IMR-90 (cell line): ENCODE measurements at regions not wholly inside any gene's neighbourhood (a gene's known extent, or its start where the extent isn't known, plus 50 kb on each side); places are given as distances from the start of the nearest gene placed in this dataset.

Experiments used
- ATAC-seq: fragments of 200-7000 bp; cut with Tn5 transposase; 2 replicates; pipeline ENCODE4 v1.9.1; 2020; ENCODE audit warnings: low read depth, mild to moderate bottlenecking, moderate library complexity
- BruUV-seq: library from RNA; stranded (reverse); fragments of 400-500 nt; replicated peaks from 2 replicates; lab custom pipeline; 2021; lab: Mats Ljungman, UMichigan
- CTCF ChIA-PET: fragments of 300-600 bp; formaldehyde crosslinking; extraction: SDS; loops from one replicate; lab custom pipeline; 2021; ENCODE audit warnings: antibody characterized with exemption; lab: Yijun Ruan, JAX
- POLR2A ChIA-PET: fragments of 300-600 bp; sonication (Branson Sonifier 250); formaldehyde crosslinking; loops from one replicate; lab custom pipeline; 2022; ENCODE audit warnings: antibody characterized with exemption; ENCODE audit not compliant: unreplicated experiment; lab: Charles Lee
- DNase-seq: peaks from one replicate; pipeline ENCODE4 v3.0.0; 2013
- H2AFZ ChIP-seq: replicated peaks from 2 replicates; pipeline ENCODE3; 2013; ENCODE audit warnings: low read length, mild to moderate bottlenecking; ENCODE audit not compliant: poor library complexity
- H2AK5ac ChIP-seq: 2 replicates; pipeline ENCODE4 v1.6.1; 2013; ENCODE audit warnings: low read depth, low read length, inconsistent platforms
- H2AK9ac ChIP-seq: replicated peaks from 2 replicates; pipeline ENCODE3; 2013; ENCODE audit warnings: mild to moderate bottlenecking, low read depth, low read length, moderate library complexity; ENCODE audit not compliant: poor library complexity
- H2BK120ac ChIP-seq: 2 replicates; pipeline ENCODE4 v1.6.1; 2013; ENCODE audit warnings: low read depth, low read length, inconsistent platforms
- H2BK15ac ChIP-seq: 3 replicates; pipeline ENCODE4 v1.6.1; 2013; ENCODE audit warnings: low read depth, low read length, inconsistent platforms
- H2BK20ac ChIP-seq: 2 replicates; pipeline ENCODE4 v1.6.1; 2013; ENCODE audit warnings: low read depth, mild to moderate bottlenecking, inconsistent platforms, low read length, moderate library complexity
- H2BK5ac ChIP-seq: 2 replicates; pipeline ENCODE4 v1.6.1; 2013; ENCODE audit warnings: mild to moderate bottlenecking, low read depth, low read length, inconsistent platforms; ENCODE audit not compliant: poor library complexity, severe bottlenecking
- H3K14ac ChIP-seq: replicated peaks from 2 replicates; pipeline ENCODE4 v1.6.1; 2013; ENCODE audit warnings: low read depth, low read length, inconsistent platforms
- H3K18ac ChIP-seq: 2 replicates; pipeline ENCODE4 v1.6.1; 2013; ENCODE audit warnings: low read depth, low read length, control low read depth
- H3K23ac ChIP-seq: 2 replicates; pipeline ENCODE4 v1.6.1; 2013; ENCODE audit warnings: low read depth, low read length, inconsistent platforms
- H3K27ac ChIP-seq: 2 replicates; pipeline ENCODE4 v1.5.1; 2013; ENCODE audit warnings: mild to moderate bottlenecking, control low read depth, low read length; ENCODE audit not compliant: insufficient read depth
- H3K27me3 ChIP-seq: 2 replicates; pipeline ENCODE4 v1.6.1; 2013; ENCODE audit warnings: low read length; ENCODE audit not compliant: control insufficient read depth, insufficient read depth
- H3K36me3 ChIP-seq: 2 replicates; pipeline ENCODE4 v1.6.1; 2013; ENCODE audit warnings: low read length, mixed read lengths; ENCODE audit not compliant: control insufficient read depth, insufficient read depth
- H3K4ac ChIP-seq: 2 replicates; pipeline ENCODE4 v1.6.1; 2013; ENCODE audit warnings: low read depth, low read length, inconsistent platforms
- H3K4me1 ChIP-seq: 2 replicates; pipeline ENCODE4 v1.6.1; 2013; ENCODE audit warnings: low read length, mixed read lengths; ENCODE audit not compliant: control insufficient read depth, insufficient read depth
- H3K4me2 ChIP-seq: 2 replicates; pipeline ENCODE4 v1.6.1; 2013; ENCODE audit warnings: low read depth, mild to moderate bottlenecking, control low read depth, low read length, moderate library complexity
- H3K4me3 ChIP-seq: 2 replicates; pipeline ENCODE4 v1.5.1; 2013; ENCODE audit warnings: low read depth, mild to moderate bottlenecking, control low read depth, low read length, moderate library complexity; ENCODE audit not compliant: insufficient read depth
- H3K56ac ChIP-seq: 2 replicates; pipeline ENCODE4 v1.6.1; 2013; ENCODE audit warnings: low read length, inconsistent platforms; ENCODE audit not compliant: insufficient read depth; ENCODE audit errors: extremely low read depth
- H3K79me1 ChIP-seq, 2 experiments: 2 replicates each; pipeline ENCODE4 v1.6.1; 2013; ENCODE audit warnings: low read length in 2 of 2, inconsistent platforms in 1 of 2, low read depth in 1 of 2
- H3K9ac ChIP-seq: 2 replicates; pipeline ENCODE4 v1.6.1; 2013; ENCODE audit warnings: low read depth, low read length, control low read depth
- H3K9me1 ChIP-seq: 2 replicates; pipeline ENCODE4 v1.6.1; 2013; ENCODE audit warnings: low read length, inconsistent platforms; ENCODE audit not compliant: insufficient read depth
- H3K9me3 ChIP-seq: 2 replicates; pipeline ENCODE4 v1.6.1; 2013; ENCODE audit warnings: low read length; ENCODE audit not compliant: control insufficient read depth, insufficient read depth
- H4K20me1 ChIP-seq: 2 replicates; pipeline ENCODE4 v1.6.1; 2013; ENCODE audit warnings: low read length, inconsistent platforms; ENCODE audit not compliant: insufficient read depth
- H4K5ac ChIP-seq: 2 replicates; pipeline ENCODE4 v1.6.1; 2013; ENCODE audit warnings: mild to moderate bottlenecking, low read depth, low read length, control low read depth
- H4K8ac ChIP-seq, 2 experiments: 2 replicates each; pipeline ENCODE4 v1.6.1; 2013; ENCODE audit warnings: low read depth in 2 of 2, low read length in 2 of 2, control low read depth in 1 of 2, inconsistent platforms in 1 of 2
- H4K91ac ChIP-seq: 2 replicates; pipeline ENCODE4 v1.6.1; 2013; ENCODE audit warnings: low read depth, low read length, inconsistent platforms; ENCODE audit not compliant: insufficient read depth
- CEBPB ChIP-seq: IDR thresholded peaks from 2 replicates; pipeline ENCODE4 v1.6.1; 2012; ENCODE audit warnings: low read depth, low read length, improper control_type of control experiment
- CTCF ChIP-seq: conservative IDR thresholded peaks from 2 replicates; pipeline ENCODE4 v1.5.1; 2012; ENCODE audit warnings: mild to moderate bottlenecking, low read depth, low read length, improper control_type of control experiment
- ELK1 ChIP-seq: fragments of 150-350 bp; IDR thresholded peaks from 2 replicates; pipeline ENCODE4 v1.6.1; 2016; ENCODE audit warnings: low read depth, mild to moderate bottlenecking, low read length, moderate library complexity, borderline replicate concordance
- MAFK ChIP-seq: IDR thresholded peaks from 2 replicates; pipeline ENCODE4 v1.6.1; 2012; ENCODE audit warnings: low read depth, low read length, improper control_type of control experiment
- MAZ ChIP-seq: IDR thresholded peaks from 2 replicates; pipeline ENCODE4 v1.6.1; 2012; ENCODE audit warnings: low read depth, mild to moderate bottlenecking, low read length, improper control_type of control experiment, moderate library complexity, borderline replicate concordance
- POLR2A ChIP-seq: IDR thresholded peaks from 2 replicates; pipeline ENCODE4 v1.6.1; 2012; ENCODE audit warnings: mild to moderate bottlenecking, low read depth, low read length
- RAD21 ChIP-seq: IDR thresholded peaks from 2 replicates; pipeline ENCODE4 v1.6.1; 2012; ENCODE audit warnings: low read length, improper control_type of control experiment
- RCOR1 ChIP-seq: IDR thresholded peaks from 2 replicates; pipeline ENCODE4 v1.6.1; 2012; ENCODE audit warnings: mild to moderate bottlenecking, low read length, improper control_type of control experiment; ENCODE audit not compliant: insufficient replicate concordance
- RFX5 ChIP-seq: IDR thresholded peaks from 2 replicates; pipeline ENCODE4 v1.8.0; 2012; ENCODE audit warnings: low read depth, mild to moderate bottlenecking, low read length, moderate library complexity
- SMC3 ChIP-seq: fragments of 150-350 bp; IDR thresholded peaks from 2 replicates; pipeline ENCODE4 v1.6.1; 2016; ENCODE audit warnings: low read depth, mild to moderate bottlenecking, antibody characterized with exemption, low read length, moderate library complexity
- USF2 ChIP-seq: fragments of 150-350 bp; IDR thresholded peaks from 2 replicates; pipeline ENCODE4 v1.6.1; 2017; ENCODE audit warnings: mild to moderate bottlenecking, antibody characterized with exemption, low read length, low read depth
- WGBS, 2 experiments: methylation state at CpG; one replicate each; pipeline versions ENCODE4 v1.1.5 to v1.1.7; 2013; ENCODE audit warnings: missing lambda C conversion rate in 2 of 2; ENCODE audit not compliant: insufficient read length in 1 of 2; ENCODE audit errors: extremely low coverage in 2 of 2; 5-methylcytosine and 5-hydroxymethylcytosine counted together
- dilution Hi-C: fragments of 300-500 bp; cut with HindIII; formaldehyde crosslinking; loops from one replicate; pipeline ENCODE4 v1.14.3; 2018; ENCODE audit warnings: low sequenced_read_pairs; ENCODE audit not compliant: unreplicated experiment
- in situ Hi-C: fragments of 300-500 bp; cut with MboI; formaldehyde crosslinking; loops from 3 replicates; pipeline ENCODE4 v1.14.3; 2019; ENCODE audit warnings: low sequenced_read_pairs, inconsistent platforms, mixed read lengths
- intact Hi-C: fragments of 100-400 bp; cut with micrococcal nuclease; formaldehyde crosslinking; loops from 2 replicates; pipeline ENCODE4 v1.10.0; 2022

DNA sequence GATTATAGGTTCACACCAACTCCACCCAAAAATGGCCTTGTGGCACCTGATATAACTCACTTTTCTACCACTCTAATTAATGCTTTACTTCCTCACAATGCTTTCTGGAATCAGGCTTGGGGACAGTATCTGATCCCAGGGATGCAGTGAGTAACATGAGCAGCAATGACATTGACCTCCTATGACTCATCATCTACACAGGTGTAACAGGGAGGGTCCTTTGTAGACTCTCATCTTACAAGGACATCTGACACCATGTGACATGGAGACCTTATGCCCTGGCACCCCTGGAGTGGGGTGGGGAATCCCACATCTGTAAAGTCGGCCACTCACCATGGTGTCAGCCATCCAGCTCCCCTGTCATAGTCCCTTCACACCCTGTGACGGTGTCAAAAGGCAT is 586.4 kb downstream of the MED13L start:
- no peak for ATAC-seq
- H2AFZ ChIP-seq, result no peak overlapping the region

More for the DNA sequence above, 586.4 kb downstream of the MED13L start:
- Histone ChIP-seq H2AK9ac (no peak overlapping the region), H2BK5ac (no peak overlapping the region), H3K27me3 (peaks cover 13% of the 10 kb centered on the region), H2BK120ac (no peak overlapping the region), H3K4me1 (no peaks in the 10 kb centered on the region), H4K5ac (no peak overlapping the region), H2BK20ac (no peak overlapping the region), H3K9ac (no peak overlapping the region), H3K18ac (no peak overlapping the region), H3K9me1 (no peaks in the 10 kb centered on the region), H3K4me3 (no peak overlapping the region), H3K14ac (no peak overlapping the region), H3K4ac (no peak overlapping the region), H3K36me3 (no peaks in the 10 kb centered on the region), H2AK5ac (no peak overlapping the region), H3K56ac (no peak overlapping the region), H2BK15ac (no peak overlapping the region), H3K9me3 (no peaks in the 10 kb centered on the region), H3K4me2 (no peak overlapping the region), H3K79me1 (no peaks in the 10 kb centered on the region), H4K91ac (no peak overlapping the region), H4K20me1 (no peaks in the 10 kb centered on the region), H3K23ac (no peak overlapping the region), H4K8ac (no peak overlapping the region), H3K27ac (no peak overlapping the region)
- no TSS peak for BruUV-seq
- intact Hi-C loops, result no loop called here
- dilution Hi-C loops, result no loop called here
- no peak for DNase-seq
- in situ Hi-C loops, result no loop called here
- TF ChIP-seq MAFK, result no peak
- no peak for TF ChIP-seq USF2
- no peak for TF ChIP-seq CTCF
- no peak for TF ChIP-seq ELK1
- no peak for TF ChIP-seq RFX5
- TF ChIP-seq MAZ, result no peak
- no peak for TF ChIP-seq SMC3
- no peak for TF ChIP-seq RCOR1
- TF ChIP-seq POLR2A, result no peak
- TF ChIP-seq RAD21, result no peak
- TF ChIP-seq CEBPB, result no peak
- WGBS, 2 experiments, result 70% methylated on average over 2 of the region's 2 CpGs; no CpG with 5 or more reads in 1 of the 2 experiments
- ChIA-PET POLR2A (no interaction called here), CTCF (no interaction called here)
